Left ventricle myocardium inferior (tissue), 1 donor: ENCODE measurements at regions not wholly inside any gene's neighbourhood (a gene's known extent, or its start where the extent isn't known, plus 50 kb on each side); places are given as distances from the start of the nearest gene placed in this dataset.

Experiments used
- DNase-seq: peaks from one replicate; pipeline ENCODE4 v3.0.0-alpha.2; 2020
- H3K27ac ChIP-seq: fragments of 200-600 bp; replicated peaks from 2 replicates; pipeline ENCODE4 v1.8.0; 2021
- H3K27me3 ChIP-seq: fragments of 200-600 bp; 2 replicates; pipeline ENCODE4 v1.8.0; 2021; ENCODE audit warnings: low read depth
- H3K36me3 ChIP-seq: fragments of 200-600 bp; 2 replicates; pipeline ENCODE4 v1.8.0; 2021
- H3K4me1 ChIP-seq: fragments of 200-600 bp; 2 replicates; pipeline ENCODE4 v1.8.0; 2021
- H3K4me3 ChIP-seq: fragments of 200-600 bp; 2 replicates; pipeline ENCODE4 v1.8.0; 2021; ENCODE audit warnings: mild to moderate bottlenecking, moderate library complexity
- H3K9me3 ChIP-seq: fragments of 200-600 bp; replicated peaks from 2 replicates; pipeline ENCODE4 v1.8.0; 2021
- intact Hi-C: fragments of 100-400 bp; cut with micrococcal nuclease; formaldehyde crosslinking; loops from one replicate; pipeline ENCODE4 v1.11.0; 2022
- TF ChIP-seq, protein P1 (sequence below): fragments of 200-600 bp; IDR thresholded peaks from 2 replicates; pipeline ENCODE4 v1.8.0; 2021; ENCODE audit warnings: antibody characterized with exemption, mild to moderate bottlenecking, borderline replicate concordance
- donor health status: DM: no; HTN: yes; CAD: no; lungs with severe emphysema.

- no peak overlapping the region for H3K4me3 ChIP-seq
- no peak for DNase-seq
- TF ChIP-seq, protein P1, sequence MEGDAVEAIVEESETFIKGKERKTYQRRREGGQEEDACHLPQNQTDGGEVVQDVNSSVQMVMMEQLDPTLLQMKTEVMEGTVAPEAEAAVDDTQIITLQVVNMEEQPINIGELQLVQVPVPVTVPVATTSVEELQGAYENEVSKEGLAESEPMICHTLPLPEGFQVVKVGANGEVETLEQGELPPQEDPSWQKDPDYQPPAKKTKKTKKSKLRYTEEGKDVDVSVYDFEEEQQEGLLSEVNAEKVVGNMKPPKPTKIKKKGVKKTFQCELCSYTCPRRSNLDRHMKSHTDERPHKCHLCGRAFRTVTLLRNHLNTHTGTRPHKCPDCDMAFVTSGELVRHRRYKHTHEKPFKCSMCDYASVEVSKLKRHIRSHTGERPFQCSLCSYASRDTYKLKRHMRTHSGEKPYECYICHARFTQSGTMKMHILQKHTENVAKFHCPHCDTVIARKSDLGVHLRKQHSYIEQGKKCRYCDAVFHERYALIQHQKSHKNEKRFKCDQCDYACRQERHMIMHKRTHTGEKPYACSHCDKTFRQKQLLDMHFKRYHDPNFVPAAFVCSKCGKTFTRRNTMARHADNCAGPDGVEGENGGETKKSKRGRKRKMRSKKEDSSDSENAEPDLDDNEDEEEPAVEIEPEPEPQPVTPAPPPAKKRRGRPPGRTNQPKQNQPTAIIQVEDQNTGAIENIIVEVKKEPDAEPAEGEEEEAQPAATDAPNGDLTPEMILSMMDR = no peak
- H3K36me3 ChIP-seq = no peaks in the 10 kb centered on the region
- no peak overlapping the region for H3K27ac ChIP-seq
- intact Hi-C loops = no loop called here
- H3K9me3 ChIP-seq = no peaks in the 10 kb centered on the region
- no peaks in the 10 kb centered on the region for H3K27me3 ChIP-seq
- H3K4me1 ChIP-seq = no peaks in the 10 kb centered on the region
These were observed 276.6 kb downstream of the CHRM3 start for GRCh38 chr1:239662950-239663349.

DNA sequence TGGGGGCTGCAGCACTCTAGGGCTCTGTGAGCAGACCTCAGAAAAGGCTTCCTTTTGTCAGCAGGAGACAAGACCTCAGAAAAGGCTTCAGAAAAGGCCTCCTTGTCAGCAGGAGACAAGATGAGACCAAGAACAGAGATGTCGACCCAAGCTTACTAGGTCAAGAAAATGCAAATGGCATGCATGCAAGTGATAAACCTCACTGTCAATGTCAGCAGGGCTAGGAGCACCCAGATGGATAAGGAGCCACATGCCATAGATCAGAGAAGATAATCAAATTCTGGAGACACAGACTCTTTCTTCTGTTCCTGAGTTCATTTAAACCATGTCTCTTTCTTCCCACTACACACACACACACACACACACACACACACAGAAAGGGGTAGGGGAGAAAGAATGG, 285.9 kb downstream of the CHRM3 start:
- no peak for DNase-seq
- Histone ChIP-seq H3K9me3 (no peaks in the 10 kb centered on the region), H3K4me3 (no peak overlapping the region), H3K27me3 (no peaks in the 10 kb centered on the region), H3K4me1 (no peaks in the 10 kb centered on the region), H3K36me3 (no peaks in the 10 kb centered on the region), H3K27ac (no peak overlapping the region)
- TF ChIP-seq, protein P1 = no peak
- intact Hi-C loops = no loop called here

GRCh38 chr1:239675735-239676134, 289.4 kb downstream of the CHRM3 start:
- Histone ChIP-seq H3K4me1 (no peaks in the 10 kb centered on the region), H3K27me3 (no peaks in the 10 kb centered on the region), H3K27ac (no peak overlapping the region), H3K36me3 (no peaks in the 10 kb centered on the region), H3K4me3 (no peak overlapping the region), H3K9me3 (no peaks in the 10 kb centered on the region)
- no peak for DNase-seq
- TF ChIP-seq, protein P1 = no peak
- intact Hi-C loops = no loop called here

- Histone ChIP-seq H3K36me3 (no peaks in the 10 kb centered on the region), H3K27ac (no peak overlapping the region), H3K27me3 (no peaks in the 10 kb centered on the region), H3K4me3 (no peak overlapping the region), H3K4me1 (no peaks in the 10 kb centered on the region), H3K9me3 (no peaks in the 10 kb centered on the region)
- no peak for DNase-seq
- intact Hi-C loops = no loop called here
- TF ChIP-seq, protein P1 = no peak
These were observed 290.3 kb downstream of the CHRM3 start for GRCh38 chr1:239676522-239677273.

DNA sequence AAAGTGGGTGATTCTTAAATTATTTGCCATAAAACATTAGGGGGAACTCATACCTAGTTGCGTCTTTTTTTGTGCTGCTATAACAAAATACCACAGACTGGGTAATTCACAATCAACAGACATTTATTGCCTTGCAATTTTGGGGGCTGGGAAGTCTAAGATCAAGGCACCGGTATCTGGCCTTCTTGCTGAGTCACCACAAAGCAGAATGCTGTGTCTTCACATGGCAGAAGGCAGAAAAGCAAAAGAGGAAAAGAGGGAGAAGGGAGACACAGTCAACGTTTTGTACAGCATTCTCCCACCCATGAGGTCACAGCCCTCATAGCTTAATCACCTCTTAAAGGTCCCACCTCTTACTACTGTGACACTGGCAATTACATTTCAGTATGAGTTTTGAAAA, 291.0 kb downstream of the CHRM3 start:
- H3K9me3 ChIP-seq = no peaks in the 10 kb centered on the region
- TF ChIP-seq, protein P1 = no peak
- H3K4me3 ChIP-seq = no peak overlapping the region
- H3K27ac ChIP-seq = no peak overlapping the region
- no peaks in the 10 kb centered on the region for H3K4me1 ChIP-seq
- intact Hi-C loops = no loop called here
- H3K27me3 ChIP-seq = no peaks in the 10 kb centered on the region
- no peaks in the 10 kb centered on the region for H3K36me3 ChIP-seq
- no peak for DNase-seq
